ENCODE measurements at regions not wholly inside any gene's neighbourhood (a gene's known extent, or its start where the extent isn't known, plus 50 kb on each side); places are given as distances from the start of the nearest gene placed in this dataset.

GRCh38 chr1:71252900-71253299 lies 172.1 kb upstream of the ZRANB2 start:
- Histone ChIP-seq H3K27me3 (ENCODE audit: control insufficient read depth, low read length) (no peaks in the 10 kb centered on the region), H3K4me3 (ENCODE audit: low read length) (no peak overlapping the region), H3F3A (ENCODE audit: control insufficient read depth, insufficient read depth) (no peaks in the 10 kb centered on the region), H3K36me3 (ENCODE audit: control insufficient read depth, low read length) (no peaks in the 10 kb centered on the region), H3K4me2 (ENCODE audit: low read length) (no peak overlapping the region), H4K20me1 (ENCODE audit: control insufficient read depth, insufficient read depth, low read depth, low read length) (no peaks in the 10 kb centered on the region), H3K79me2 (ENCODE audit: control insufficient read depth, low read length) (no peaks in the 10 kb centered on the region), H3K9me3 (ENCODE audit: control insufficient read depth, insufficient read depth, low read length) (no peaks in the 10 kb centered on the region), H3K4me1 (ENCODE audit: control insufficient read depth, low read length) (no peaks in the 10 kb centered on the region), H3K27ac (ENCODE audit: low read depth, low read length) (no peak overlapping the region), H3K9me2 (replicated peaks; ENCODE audit: control insufficient read depth, low read length) (no peaks in the 10 kb centered on the region; the same call in 1 of the 2 replicates)
- TF ChIP-seq CTCF (IDR thresholded peaks at IDR 0.05; ENCODE audit: low read depth, low read length, poor library complexity, severe bottlenecking) (no peak), EZH2phosphoT487 (IDR thresholded peaks at IDR 0.05; ENCODE audit: borderline replicate concordance, low read length) (no peak)

- Histone ChIP-seq H3K4me2 (ENCODE audit: low read length) (no peak overlapping the region), H3K4me3 (ENCODE audit: low read length) (no peak overlapping the region), H4K20me1 (ENCODE audit: control insufficient read depth, insufficient read depth, low read depth, low read length) (no peaks in the 10 kb centered on the region), H3K27me3 (ENCODE audit: control insufficient read depth, low read length) (no peaks in the 10 kb centered on the region), H3K9me2 (replicated peaks; ENCODE audit: control insufficient read depth, low read length) (no peaks in the 10 kb centered on the region), H3K9me3 (ENCODE audit: control insufficient read depth, insufficient read depth, low read length) (no peaks in the 10 kb centered on the region), H3K4me1 (ENCODE audit: control insufficient read depth, low read length) (no peaks in the 10 kb centered on the region), H3K79me2 (ENCODE audit: control insufficient read depth, low read length) (no peaks in the 10 kb centered on the region), H3K36me3 (ENCODE audit: control insufficient read depth, low read length) (no peaks in the 10 kb centered on the region), H3F3A (ENCODE audit: control insufficient read depth, insufficient read depth) (no peaks in the 10 kb centered on the region), H3K27ac (ENCODE audit: low read depth, low read length) (no peak overlapping the region)
- TF ChIP-seq EZH2phosphoT487 (IDR thresholded peaks at IDR 0.05; ENCODE audit: borderline replicate concordance, low read length) = no peak
- TF ChIP-seq CTCF (IDR thresholded peaks at IDR 0.05; ENCODE audit: low read depth, low read length, poor library complexity, severe bottlenecking) = no peak
Observed at GRCh38 chr1:71245246-71245645, 164.4 kb upstream of the ZRANB2 start.

- no peak overlapping the region for H3K27ac ChIP-seq (ENCODE audit: low read depth, low read length)
- H3K9me3 ChIP-seq (ENCODE audit: control insufficient read depth, insufficient read depth, low read length) = no peaks in the 10 kb centered on the region
- no peaks in the 10 kb centered on the region for H4K20me1 ChIP-seq (ENCODE audit: control insufficient read depth, insufficient read depth, low read depth, low read length)
- no peaks in the 10 kb centered on the region for H3K36me3 ChIP-seq (ENCODE audit: control insufficient read depth, low read length)
- H3K27me3 ChIP-seq (ENCODE audit: control insufficient read depth, low read length) = no peaks in the 10 kb centered on the region
- H3F3A ChIP-seq (ENCODE audit: control insufficient read depth, insufficient read depth) = no peaks in the 10 kb centered on the region
- TF ChIP-seq EZH2phosphoT487 (IDR thresholded peaks at IDR 0.05; ENCODE audit: borderline replicate concordance, low read length) = no peak
- no peak for TF ChIP-seq CTCF (IDR thresholded peaks at IDR 0.05; ENCODE audit: low read depth, low read length, poor library complexity, severe bottlenecking)
- H3K79me2 ChIP-seq (ENCODE audit: control insufficient read depth, low read length) = no peaks in the 10 kb centered on the region
- no peaks in the 10 kb centered on the region for H3K9me2 ChIP-seq (replicated peaks; ENCODE audit: control insufficient read depth, low read length)
- H3K4me2 ChIP-seq (ENCODE audit: low read length) = no peak overlapping the region
- H3K4me1 ChIP-seq (ENCODE audit: control insufficient read depth, low read length) = no peaks in the 10 kb centered on the region
- no peak overlapping the region for H3K4me3 ChIP-seq (ENCODE audit: low read length)
Observed at GRCh38 chr1:71242239-71242638, 161.4 kb upstream of the ZRANB2 start.

- H3K9me2 ChIP-seq (replicated peaks; ENCODE audit: control insufficient read depth, low read length) = no peaks in the 10 kb centered on the region
- no peaks in the 10 kb centered on the region for H3K36me3 ChIP-seq (ENCODE audit: control insufficient read depth, low read length)
- no peak overlapping the region for H3K4me3 ChIP-seq (ENCODE audit: low read length)
- H3K79me2 ChIP-seq (ENCODE audit: control insufficient read depth, low read length) = no peaks in the 10 kb centered on the region
- no peaks in the 10 kb centered on the region for H4K20me1 ChIP-seq (ENCODE audit: control insufficient read depth, insufficient read depth, low read depth, low read length)
- no peaks in the 10 kb centered on the region for H3K27me3 ChIP-seq (ENCODE audit: control insufficient read depth, low read length)
- H3F3A ChIP-seq (ENCODE audit: control insufficient read depth, insufficient read depth) = no peaks in the 10 kb centered on the region
- H3K9me3 ChIP-seq (ENCODE audit: control insufficient read depth, insufficient read depth, low read length) = no peaks in the 10 kb centered on the region
- TF ChIP-seq EZH2phosphoT487 (IDR thresholded peaks at IDR 0.05; ENCODE audit: borderline replicate concordance, low read length) = no peak
- TF ChIP-seq CTCF (IDR thresholded peaks at IDR 0.05; ENCODE audit: low read depth, low read length, poor library complexity, severe bottlenecking) = no peak
- no peaks in the 10 kb centered on the region for H3K4me1 ChIP-seq (ENCODE audit: control insufficient read depth, low read length)
- H3K4me2 ChIP-seq (ENCODE audit: low read length) = no peak overlapping the region
- no peak overlapping the region for H3K27ac ChIP-seq (ENCODE audit: low read depth, low read length)
Observed at GRCh38 chr1:71240656-71241055, 159.8 kb upstream of the ZRANB2 start.
